ENCODE measurements at regions not wholly inside any gene's neighbourhood (a gene's known extent, or its start where the extent isn't known, plus 50 kb on each side); places are given as distances from the start of the nearest gene placed in this dataset.

- no peak for TF ChIP-seq ISL1 (CRISPR knock-in tag; IDR thresholded peaks at IDR 0.05)
- no peak for TF ChIP-seq TCF4 (CRISPR knock-in tag; IDR thresholded peaks at IDR 0.05; ENCODE audit: borderline replicate concordance)
- TF ChIP-seq CSRNP3 (CRISPR knock-in tag; IDR thresholded peaks at IDR 0.05) = no peak
- no peak for TF ChIP-seq TOX (CRISPR knock-in tag; IDR thresholded peaks at IDR 0.05; ENCODE audit: borderline replicate concordance)
Observed at GRCh38 chr6:156065849-156066248, 610.2 kb upstream of the NOX3 start.
